Activated T-cell treated with anti-CD3 and anti-CD28 coated beads for 1 hour (primary cell): ENCODE measurements at regions not wholly inside any gene's neighbourhood (a gene's known extent, or its start where the extent isn't known, plus 50 kb on each side); places are given as distances from the start of the nearest gene placed in this dataset.
"Not testable (repeated sequence)": the region's sequence is repeated elsewhere in the genome, so short reads cannot be mapped to it uniquely, and the experiment has no call there.

Source experiments
- DNase-seq: peaks from one replicate; pipeline ENCODE4 v3.0.0-alpha.2; 2020; ENCODE audit warnings: low read depth

DNA sequence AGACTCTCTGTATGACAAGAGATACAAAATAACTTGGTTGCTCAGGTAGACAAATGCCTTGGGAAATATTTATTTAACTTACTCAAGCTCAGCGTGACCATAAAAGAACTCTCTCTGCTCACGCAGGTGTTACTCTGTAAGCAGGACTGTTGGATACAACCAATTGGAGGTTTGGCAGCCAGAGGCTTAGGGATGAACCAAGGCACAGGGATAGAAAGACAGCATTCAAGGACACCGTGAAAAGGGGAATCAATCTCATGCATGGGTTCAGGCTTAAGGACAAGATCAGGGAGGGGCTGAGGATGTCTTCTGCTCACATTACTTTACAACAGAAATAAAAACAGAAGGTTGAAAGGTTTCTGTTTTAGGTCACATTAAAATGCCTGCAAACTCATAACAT lies 389.0 kb upstream of the BRINP1 start:
- no peak for DNase-seq

DNA sequence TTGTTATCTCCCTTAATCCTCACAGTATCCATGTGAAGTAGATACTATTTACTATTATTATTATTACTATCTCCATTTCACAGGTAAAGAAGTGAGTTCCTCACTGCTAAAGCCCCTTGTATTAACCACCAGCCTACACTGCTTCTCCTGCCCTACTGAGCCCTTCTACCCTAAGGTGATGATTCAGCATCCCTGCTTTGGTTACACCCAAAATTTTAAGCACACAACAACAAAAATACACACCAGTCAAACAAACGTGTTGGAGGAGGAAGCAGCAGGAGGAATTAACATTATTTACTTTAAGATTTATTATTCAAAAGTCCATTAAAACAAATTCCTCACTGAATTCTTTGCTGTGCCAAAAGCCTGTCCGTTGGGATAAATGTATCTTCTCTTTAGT lies 370.2 kb upstream of the BRINP1 start:
- no peak for DNase-seq

DNA sequence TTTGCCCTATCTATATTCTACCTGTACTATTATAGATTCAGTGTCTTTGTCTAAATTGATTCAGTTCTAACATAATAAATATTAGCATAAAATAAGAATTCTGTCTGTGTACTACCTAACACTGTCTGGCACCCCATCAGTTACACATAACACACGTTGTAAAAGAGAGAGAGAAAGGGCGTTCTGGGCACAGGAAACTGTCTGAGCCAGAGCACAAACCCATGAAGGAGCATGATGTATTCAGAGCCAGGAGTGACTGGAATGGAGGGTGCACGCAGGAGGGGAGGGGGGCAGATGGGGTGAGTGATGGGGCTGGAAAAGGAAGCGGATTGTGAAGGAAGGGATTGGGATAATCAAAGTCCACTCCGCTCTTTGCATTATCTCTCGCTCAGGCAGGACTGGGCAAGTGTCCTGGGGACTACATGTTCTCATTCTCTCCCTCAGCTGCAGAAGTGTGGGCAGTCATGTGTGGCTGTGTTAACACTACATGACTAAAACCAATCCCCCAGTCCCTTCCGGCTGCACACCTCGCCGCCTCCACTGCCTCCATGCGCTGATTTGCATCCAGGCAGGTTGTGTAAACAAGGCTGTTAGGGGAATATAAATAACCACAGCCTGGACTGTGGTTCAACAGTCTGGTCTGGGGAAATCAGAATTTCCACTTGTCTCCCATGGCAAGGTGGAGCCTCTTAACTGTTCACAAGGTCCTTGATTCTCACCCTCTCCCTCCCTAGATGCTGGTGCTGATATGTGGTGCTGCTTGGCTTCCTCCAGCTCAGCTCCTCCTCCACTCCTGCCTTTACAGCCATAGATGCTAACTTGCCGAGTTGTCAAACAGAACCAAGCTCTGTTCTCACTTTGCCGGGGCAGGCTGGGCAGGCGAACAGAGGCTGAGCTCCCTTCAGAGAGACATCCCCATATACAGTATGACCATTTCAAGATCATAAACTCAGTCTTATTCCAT lies 367.5 kb upstream of the BRINP1 start:
- DNase-seq, result no peak

DNA sequence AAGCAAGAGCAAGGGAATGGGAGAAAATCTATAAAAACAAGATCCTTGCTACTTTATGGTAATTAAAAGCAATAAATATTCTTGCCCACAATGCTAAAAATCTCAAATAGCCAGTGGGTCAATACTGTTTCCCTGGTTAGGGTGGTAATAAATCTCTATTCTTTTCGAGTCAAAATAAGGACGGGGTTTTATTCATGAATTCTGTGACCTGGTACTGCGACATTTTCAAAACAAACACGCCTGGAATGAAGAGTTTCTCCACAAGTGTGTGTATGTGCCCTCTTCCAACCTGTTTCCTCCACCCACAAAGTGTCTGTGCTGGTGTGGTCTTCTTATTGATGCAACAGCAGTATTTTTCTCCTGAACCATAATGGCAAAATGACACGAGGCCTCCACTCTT lies 358.8 kb upstream of the BRINP1 start:
- DNase-seq, result no peak

DNA sequence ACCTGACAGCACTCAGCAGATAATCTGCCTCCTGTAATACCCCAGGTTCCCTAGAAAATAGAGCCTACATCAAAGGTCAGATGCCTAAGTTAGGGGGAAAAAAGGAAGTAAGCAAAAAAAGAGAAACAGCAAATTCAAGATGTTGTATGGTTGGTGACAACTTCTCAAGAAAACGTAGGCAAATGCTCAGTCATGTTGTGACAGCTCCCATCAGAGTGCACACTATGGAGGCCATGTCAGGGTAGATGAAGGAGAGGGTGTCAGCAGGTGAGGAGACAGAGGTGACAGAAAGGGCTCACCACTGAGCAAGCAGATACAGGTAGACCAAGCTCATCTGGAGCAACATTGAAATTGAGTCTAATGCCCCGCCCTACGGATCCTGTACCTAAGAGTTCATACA lies 356.8 kb upstream of the BRINP1 start:
- DNase-seq, result no peak

DNA sequence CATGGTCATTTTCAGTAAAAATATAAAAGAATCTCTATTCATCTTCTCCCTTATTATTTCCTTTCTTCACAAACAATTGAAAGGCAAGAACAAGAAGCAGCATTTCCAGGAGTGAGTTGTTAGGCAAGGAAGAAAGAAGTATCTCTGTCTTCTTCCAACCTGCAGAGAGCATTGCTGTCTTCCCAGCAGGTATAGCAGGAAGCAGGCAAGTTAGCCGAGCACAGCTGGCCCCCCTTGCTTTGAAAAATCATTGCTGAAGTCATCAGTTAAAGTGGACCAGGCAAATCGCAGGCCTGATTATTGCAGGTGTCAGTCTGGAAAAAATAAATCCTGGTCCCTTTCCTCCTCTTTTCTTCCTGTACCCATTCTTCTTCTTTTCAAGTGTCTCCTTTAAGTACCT lies 353.1 kb upstream of the BRINP1 start:
- no peak for DNase-seq

DNA sequence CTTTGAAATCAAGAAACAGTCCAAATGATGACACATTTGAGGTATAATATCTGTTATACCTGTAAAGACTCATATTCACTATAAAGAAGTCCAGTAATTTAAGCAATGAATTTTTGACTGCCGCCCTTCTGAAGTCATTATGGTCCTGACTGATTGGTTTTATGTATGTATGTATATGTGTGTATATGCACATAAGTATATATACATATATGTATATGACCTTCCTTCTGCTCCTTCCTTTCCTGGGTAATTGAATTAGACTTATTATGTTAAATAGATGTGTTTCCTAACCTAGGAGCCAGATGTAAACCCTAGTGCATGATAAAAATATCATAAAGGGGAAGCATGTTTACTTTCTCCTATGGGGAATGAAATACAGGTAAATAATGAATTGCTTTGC lies 343.1 kb upstream of the BRINP1 start:
- no peak for DNase-seq

DNA sequence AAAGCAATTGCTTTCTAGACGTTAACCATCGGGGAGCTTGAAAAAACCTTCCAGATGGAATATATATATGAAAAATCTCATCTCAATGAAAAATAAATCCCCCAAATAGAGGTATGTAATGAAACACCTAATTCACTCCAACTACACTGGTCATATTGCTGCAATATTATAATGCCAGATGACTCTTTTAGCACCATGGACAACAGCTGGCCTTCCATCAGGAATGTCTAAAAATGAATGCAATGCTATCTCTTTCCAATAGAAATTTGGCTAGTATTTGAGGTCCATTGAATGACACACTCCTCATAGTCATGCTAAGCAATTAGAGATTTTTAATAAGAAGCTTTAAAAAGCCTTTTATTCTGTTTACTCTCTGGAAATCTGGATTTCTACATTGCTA lies 340.2 kb upstream of the BRINP1 start:
- DNase-seq, result no peak

DNA sequence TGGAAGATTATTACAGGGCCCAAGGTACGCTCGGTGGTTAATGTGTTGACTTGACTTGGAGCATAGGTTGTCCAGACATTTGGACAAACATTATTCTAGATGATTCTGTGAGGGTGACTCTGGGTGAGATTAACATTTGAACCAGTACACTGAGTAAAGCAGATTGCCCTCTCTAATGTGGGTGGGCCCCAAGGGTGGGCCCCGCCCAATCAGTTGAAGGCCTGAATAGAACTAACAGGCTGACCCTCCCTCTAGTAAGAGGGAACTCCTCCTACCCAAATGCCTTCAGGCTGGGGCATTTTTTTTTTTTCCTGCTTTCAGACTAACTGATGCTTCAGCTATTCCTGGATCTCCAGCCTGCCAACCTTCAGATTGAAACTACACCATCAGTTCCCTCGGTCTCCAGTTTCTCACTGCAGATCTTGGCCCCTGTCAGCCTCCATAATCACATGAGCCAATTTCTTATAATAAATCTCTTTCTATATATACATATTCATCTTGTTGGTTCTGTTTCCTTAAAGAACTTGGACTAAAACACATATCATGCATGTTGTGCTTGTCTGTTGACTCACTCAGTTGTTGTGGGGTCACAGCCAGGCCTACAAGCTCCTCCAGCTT lies 338.1 kb upstream of the BRINP1 start:
- no peak for DNase-seq

DNA sequence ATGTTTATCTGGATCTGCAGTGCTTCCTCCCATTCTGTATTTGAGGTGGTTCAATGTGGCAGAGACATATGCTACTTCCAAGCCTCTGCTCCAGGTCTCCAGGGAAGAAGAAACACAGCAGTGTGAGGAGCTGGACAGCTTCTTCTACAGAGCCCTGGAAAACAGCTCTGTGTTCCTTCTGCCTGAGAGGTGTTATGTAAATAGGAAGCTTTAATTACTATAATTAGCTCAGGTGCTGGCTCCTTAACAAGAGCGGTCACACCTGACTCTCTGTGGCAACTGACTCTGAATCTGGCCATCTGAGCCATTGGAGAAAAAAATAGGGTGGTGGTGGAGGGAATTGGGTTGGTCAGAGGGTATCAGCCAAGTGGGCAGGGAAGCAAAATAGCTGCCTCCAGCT lies 332.4 kb upstream of the BRINP1 start:
- DNase-seq, result no peak

DNA sequence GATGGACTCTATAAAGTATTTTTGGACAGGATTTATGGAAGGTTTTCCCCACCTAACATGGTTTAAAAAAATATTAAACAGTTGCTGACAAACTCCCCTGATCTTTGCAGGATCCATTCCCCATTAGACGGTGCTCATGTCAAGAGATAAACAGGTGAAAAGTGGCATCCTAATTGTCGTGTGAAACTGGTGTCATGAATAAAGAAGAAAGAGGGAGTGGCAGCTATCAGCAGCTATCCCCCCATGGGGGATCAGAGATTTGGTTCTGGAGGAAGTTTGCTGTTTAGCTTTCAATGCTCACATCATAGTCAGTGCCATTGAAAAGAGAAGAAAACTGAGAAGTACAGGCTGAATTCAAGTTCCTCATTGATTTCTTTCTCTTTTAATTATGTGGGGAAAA lies 329.3 kb upstream of the BRINP1 start:
- DNase-seq, result no peak

DNA sequence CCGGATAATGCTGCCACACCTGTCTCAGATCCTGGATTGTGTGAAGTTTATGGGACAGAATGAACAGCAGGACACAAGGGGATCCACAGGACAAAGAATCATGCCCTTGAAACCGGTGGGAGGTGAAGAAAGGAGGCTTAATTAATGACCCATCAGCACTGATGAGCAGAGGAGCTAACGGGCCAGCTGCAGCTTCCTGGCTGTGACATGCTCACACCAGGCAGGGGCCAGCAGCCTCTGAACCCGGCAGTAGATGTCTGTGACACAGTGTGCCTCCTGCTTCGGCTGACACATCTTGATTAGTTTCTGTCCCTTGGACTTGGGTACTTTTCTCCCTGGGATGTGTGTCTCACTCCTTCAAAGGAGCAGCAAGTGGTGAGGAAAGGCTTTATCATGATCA lies 328.8 kb upstream of the BRINP1 start:
- no peak for DNase-seq

DNA sequence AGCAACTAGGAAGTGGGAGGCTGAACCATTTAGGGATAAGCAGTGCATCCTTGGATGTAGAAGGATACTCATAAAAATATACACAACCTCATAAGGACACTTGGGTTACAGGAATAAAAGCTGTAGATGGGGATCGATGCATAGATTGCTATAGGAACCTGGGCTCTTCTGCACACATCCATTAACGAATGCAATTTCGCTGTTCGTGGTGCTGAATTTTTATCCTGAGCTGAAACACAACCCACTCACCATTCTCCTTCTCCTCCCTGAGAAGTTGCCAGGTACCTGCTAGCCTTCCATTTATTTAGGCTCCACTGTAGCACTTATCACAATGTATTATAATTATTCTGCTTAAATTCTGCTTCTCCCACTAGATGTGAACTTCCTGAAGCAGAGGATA lies 320.6 kb upstream of the BRINP1 start:
- no peak for DNase-seq

DNA sequence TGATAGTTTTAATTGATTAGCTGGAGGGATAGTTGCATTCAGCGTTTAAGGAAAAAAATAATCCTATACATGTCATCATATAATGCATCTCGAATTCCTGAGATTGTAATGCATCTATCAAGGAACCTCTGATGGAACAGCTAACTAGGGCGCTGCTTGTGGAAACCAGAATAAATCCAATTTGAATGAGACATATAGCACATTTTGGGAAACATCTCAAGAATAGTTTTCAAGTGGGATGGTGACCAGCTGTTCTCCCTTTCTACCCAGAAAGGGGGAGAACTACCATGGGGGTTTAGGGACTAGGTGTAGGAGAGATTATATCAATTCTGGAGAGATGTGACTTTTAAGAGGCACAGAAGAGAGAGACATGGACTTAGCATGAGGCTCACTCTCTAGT lies 319.3 kb upstream of the BRINP1 start:
- no peak for DNase-seq

DNA sequence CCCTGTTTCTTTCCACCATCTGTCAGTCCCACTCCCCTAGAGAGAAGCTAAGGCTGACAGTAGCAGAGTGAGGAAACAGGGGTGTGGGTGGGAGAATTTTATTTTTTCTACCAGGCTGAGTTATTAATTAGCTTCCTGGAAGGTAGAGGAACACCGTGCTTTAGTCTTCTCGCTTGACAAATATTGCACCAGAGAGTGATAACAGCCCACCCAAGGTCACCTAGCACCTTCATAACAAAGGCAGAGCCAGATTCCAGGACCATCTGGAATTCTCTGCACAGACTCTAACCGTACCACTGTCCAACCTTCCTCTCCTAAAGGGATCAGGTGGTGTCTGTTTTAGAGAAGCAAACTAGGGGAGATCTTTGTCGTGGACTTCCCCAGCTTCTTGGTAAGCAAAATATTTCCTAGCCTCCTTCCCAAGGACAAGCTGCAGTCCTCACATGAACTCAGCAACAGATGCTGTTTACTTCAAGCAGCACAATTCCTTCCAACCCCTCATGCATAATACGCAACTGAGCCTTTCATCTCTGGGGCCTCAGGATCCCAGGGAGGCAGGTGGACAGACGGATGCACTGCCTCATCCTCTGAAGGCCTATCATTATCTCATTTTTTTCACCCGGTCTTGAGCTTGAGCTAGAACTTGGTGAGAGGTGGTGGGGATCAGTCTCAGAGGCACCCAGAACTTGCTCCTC lies 308.7 kb upstream of the BRINP1 start:
- no peak for DNase-seq

DNA sequence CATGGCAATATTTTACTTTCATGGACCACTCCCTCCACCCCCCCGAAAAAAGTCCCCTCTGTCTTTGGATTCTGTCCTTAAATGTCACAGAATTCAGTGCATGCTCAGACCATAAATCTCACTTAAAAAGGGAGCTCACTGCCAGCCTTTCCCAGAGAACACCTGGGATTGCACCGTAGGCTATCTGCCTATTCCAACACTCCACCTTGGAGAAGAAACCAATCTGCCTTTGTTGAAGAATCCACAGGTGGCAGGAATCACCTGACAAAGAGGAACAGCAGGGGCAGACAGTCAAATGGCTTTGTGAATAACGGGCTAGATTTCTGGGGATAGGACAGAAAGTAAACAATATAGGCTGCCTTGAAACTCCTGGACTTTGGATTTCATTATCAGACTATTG lies 306.7 kb upstream of the BRINP1 start:
- DNase-seq, result no peak

DNA sequence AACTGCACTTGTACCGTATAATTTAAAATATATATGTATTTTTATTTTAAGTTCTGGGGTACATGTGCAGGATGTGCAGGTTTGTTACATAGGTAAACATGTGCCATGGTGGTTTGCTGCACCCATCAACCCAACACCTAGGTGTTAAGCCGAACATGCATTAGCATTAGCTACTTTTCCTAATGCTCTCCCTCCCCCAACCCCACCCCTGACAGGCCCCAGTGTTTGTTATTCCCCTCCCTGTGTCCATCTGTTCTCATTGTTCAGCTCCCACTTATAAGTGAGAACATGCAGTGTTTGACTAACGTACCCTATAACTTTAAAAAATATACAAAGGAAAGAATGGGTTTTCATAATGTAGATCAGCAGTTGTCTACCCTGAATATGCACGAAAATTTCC lies 303.5 kb upstream of the BRINP1 start:
- not testable (repeated sequence) for DNase-seq

DNA sequence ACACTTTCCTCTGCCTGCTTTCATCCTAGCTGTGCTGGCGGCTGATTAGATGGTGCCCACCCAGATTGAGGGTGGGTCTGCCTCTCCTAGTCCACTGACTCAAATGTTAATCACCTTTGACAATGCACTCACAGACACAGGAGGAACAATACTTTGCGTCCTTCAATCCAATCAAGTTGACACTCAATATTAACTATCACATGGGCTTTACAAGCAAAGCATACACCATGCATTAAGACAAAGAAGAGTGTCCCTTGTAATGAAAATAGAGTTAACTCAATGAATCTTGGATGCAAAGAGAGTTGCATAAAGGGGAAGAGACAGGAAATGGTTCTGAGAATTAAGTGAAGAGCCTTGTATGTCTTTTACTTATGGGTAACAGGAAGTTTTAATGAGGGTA lies 298.7 kb upstream of the BRINP1 start:
- DNase-seq, result no peak

DNA sequence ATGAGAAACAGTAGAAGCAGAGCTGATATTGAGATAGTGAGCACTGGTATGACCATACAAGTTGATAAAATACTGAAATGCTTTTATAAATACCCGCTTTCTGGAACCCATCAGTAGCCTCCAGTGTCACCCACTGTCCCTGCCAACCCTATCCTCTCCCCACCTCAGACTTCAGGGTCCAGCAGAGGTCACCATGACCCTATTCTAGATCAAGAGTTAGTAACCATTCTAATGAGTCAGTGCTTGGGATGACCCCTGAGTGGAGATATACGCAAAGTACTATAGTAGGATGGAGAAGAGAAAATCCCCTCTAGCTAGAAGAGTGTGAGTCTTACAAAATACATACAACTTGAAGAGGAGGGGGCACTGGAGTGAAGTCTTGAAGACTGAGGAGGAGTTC lies 297.9 kb upstream of the BRINP1 start:
- no peak for DNase-seq

DNA sequence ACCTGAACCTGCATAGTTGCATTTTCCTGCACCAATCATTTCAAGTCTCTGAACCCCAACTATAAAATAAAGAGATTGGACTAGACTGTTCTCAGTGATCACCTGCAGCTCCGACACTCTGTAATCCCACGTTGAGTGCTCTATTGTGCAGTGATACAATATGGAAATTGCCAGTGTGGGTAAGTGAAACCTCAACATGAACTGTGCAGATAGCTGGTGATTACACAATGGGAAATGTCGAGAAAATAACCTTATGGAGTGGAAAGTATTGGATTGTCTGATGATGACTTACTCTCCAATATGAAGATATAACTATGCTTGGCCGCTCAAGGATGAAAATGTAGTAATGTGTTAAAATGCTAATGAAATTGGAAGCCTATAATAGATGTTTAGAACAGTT lies 293.1 kb upstream of the BRINP1 start:
- DNase-seq, result no peak

DNA sequence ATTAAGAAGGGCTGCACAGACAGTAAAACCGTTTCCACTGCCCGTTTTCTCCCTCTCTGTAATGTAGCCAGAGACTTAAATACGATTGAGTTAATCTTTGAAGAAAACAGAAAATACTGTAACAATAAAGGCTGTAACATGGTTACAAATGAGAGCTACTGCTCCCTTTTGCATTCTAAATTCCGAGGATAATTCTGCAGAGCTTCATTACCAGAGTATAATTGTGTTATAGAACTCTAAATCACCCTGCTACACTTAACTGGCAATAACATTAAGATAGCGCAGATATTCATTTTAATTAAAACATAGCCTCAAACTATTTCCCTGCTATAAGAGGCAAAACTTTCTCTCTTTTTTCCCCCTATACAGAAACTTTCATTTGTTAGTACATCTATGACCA lies 283.7 kb upstream of the BRINP1 start:
- DNase-seq, result no peak

DNA sequence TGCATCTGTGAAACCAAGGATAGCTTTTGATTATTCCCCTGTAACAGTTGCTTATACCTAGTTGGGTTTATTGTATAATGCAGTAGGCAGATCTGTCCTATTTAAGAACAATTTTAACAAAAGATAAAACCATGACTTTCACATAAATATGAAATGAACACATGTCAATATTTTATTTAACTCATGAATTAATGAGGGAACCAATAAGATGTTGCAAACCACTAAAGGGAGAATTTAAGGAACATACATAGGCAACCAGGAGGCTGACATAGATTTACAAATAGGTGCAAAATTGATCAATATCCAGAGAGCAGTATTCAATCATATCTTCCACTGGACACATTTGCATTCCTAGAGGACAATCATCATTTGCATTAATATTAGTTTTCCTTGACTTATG lies 280.0 kb upstream of the BRINP1 start:
- no peak for DNase-seq

DNA sequence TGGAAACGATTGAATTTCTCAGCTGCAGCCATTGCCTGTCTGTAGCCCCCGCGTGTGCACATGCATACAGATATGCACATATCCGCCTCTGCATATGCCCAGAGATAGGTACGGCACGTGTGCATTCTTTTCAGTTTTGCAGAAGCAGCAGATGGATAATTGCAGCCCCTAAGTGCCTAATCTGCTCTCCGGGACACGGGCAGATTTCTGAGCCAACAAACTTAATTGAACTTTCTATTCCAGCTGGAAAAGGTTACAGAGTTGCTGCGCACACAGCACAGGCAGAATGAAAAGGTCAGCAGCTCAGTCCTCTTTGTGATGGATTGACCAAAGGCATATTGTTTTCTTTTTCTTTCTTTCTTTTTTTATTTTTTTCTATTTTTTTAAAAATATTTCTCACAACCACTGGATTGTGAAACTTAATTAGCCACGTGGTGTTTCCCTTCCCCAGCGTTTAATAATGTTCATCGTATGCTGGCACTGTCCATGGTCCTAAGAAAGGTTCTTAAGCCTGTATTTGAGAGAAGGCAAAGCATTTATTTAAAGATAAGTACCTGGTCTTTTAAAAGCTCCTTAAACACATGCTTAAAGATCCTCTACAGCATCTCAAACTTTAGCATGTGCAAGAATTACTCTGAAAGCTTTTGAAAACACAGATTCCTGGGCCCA lies 270.2 kb upstream of the BRINP1 start:
- DNase-seq, result no peak
